ENCODE measurements at regions not wholly inside any gene's neighbourhood (a gene's known extent, or its start where the extent isn't known, plus 50 kb on each side); places are given as distances from the start of the nearest gene placed in this dataset.

DNA sequence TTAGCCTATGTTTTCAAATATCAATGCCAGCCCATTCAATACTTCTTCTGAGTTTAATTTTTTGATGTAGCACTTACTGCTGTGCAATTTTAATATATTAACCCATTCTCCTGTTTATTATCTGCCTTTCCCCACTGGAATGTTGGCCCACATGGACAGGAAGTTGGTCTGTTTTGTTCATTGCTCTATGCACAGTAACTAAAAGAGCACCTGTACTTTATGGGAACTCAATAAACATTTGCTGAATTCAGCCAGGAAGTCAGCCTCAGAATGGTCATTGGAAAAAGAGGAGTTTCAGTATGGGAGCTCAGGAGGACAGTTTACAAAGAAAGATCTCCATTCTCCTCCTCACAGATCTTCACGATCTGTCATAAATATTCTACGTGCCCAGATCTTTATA lies 510.5 kb upstream of the AGA start:
- TF ChIP-seq POLR2A (IDR thresholded peaks at IDR 0.05): no peak
- TF ChIP-seq, protein P1, sequence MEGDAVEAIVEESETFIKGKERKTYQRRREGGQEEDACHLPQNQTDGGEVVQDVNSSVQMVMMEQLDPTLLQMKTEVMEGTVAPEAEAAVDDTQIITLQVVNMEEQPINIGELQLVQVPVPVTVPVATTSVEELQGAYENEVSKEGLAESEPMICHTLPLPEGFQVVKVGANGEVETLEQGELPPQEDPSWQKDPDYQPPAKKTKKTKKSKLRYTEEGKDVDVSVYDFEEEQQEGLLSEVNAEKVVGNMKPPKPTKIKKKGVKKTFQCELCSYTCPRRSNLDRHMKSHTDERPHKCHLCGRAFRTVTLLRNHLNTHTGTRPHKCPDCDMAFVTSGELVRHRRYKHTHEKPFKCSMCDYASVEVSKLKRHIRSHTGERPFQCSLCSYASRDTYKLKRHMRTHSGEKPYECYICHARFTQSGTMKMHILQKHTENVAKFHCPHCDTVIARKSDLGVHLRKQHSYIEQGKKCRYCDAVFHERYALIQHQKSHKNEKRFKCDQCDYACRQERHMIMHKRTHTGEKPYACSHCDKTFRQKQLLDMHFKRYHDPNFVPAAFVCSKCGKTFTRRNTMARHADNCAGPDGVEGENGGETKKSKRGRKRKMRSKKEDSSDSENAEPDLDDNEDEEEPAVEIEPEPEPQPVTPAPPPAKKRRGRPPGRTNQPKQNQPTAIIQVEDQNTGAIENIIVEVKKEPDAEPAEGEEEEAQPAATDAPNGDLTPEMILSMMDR (IDR thresholded peaks at IDR 0.05): no peak
- 90 to 95% (median 93%) methylated on average over 2 of the region's 2 CpGs for WGBS, 4 donors

GRCh38 chr4:177957596-177958360 lies 515.5 kb upstream of the AGA start:
- Histone ChIP-seq H3K4me3 (no peak overlapping the region), H3K27ac (no peak overlapping the region), H3K27me3 (no peaks in the 10 kb centered on the region), H3K36me3 (no peaks in the 10 kb centered on the region), H3K4me1 (no peaks in the 10 kb centered on the region), H3K9me3 (no peaks in the 10 kb centered on the region)
- ATAC-seq (no peak), DNase-seq (no peak)
- intact Hi-C loops (cut with DNase I): no loop called here
- 81 to 91% (median 83%) methylated on average over 5 of the region's 5 CpGs for WGBS, 4 donors
- TF ChIP-seq POLR2A (IDR thresholded peaks at IDR 0.05): no peak
- TF ChIP-seq, protein P1 (IDR thresholded peaks at IDR 0.05): no peak

More for the DNA sequence above, 510.5 kb upstream of the AGA start:
- Histone ChIP-seq H3K36me3 (no peaks in the 10 kb centered on the region), H3K4me3 (no peak overlapping the region), H3K4me1 (no peaks in the 10 kb centered on the region), H3K27ac (no peak overlapping the region), H3K9me3 (no peaks in the 10 kb centered on the region), H3K27me3 (no peaks in the 10 kb centered on the region)
- DNase-seq (no peak), ATAC-seq (no peak)
- intact Hi-C loops (cut with DNase I): no loop called here

DNA sequence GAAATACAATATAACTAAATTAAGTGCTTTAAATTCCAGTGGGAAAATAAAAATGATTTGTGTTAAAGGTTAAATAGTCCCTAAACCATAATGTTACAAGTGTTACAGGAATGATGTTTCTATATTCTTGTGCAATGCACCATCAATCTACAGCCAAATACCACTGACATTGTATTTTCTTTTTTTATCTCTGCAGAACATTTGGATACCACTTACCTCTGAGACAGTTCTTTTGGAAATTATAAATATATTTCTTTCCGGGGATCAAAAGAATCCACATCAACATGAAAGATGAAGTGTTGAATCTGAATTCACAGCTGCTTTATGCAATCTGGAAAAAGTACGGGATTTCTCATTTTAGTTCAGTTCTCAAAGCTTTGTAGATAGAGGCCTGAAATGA lies 518.3 kb upstream of the AGA start:
- Histone ChIP-seq H3K4me1 (no peaks in the 10 kb centered on the region), H3K36me3 (no peaks in the 10 kb centered on the region), H3K27ac (no peak overlapping the region), H3K9me3 (no peaks in the 10 kb centered on the region), H3K27me3 (no peaks in the 10 kb centered on the region), H3K4me3 (no peak overlapping the region)
- no peak for TF ChIP-seq POLR2A (IDR thresholded peaks at IDR 0.05)
- TF ChIP-seq, protein P1 (IDR thresholded peaks at IDR 0.05): no peak
- ATAC-seq: no peak
- no peak for DNase-seq
- intact Hi-C loops (cut with DNase I): no loop called here
- WGBS, 4 donors: 72 to 87% (median 83%) methylated on average over 2 of the region's 2 CpGs

GRCh38 chr4:177961761-177962380 lies 519.6 kb upstream of the AGA start:
- Histone ChIP-seq H3K9me3 (no peaks in the 10 kb centered on the region), H3K36me3 (no peaks in the 10 kb centered on the region), H3K4me1 (no peaks in the 10 kb centered on the region), H3K27ac (no peak overlapping the region), H3K27me3 (no peaks in the 10 kb centered on the region), H3K4me3 (no peak overlapping the region)
- ATAC-seq (no peak), DNase-seq (no peak)
- WGBS, 4 donors: 90 to 98% (median 95%) methylated on average over 2 of the region's 2 CpGs
- no peak for TF ChIP-seq POLR2A (IDR thresholded peaks at IDR 0.05)
- TF ChIP-seq, protein P1 (IDR thresholded peaks at IDR 0.05): no peak
- intact Hi-C loops (cut with DNase I): no loop called here

All from heart left ventricle (tissue), 16 donors.